T-helper 2 cell (primary cell): ENCODE measurements at regions not wholly inside any gene's neighbourhood (a gene's known extent, or its start where the extent isn't known, plus 50 kb on each side); places are given as distances from the start of the nearest gene placed in this dataset.
"Not testable (repeated sequence)": the region's sequence is repeated elsewhere in the genome, so short reads cannot be mapped to it uniquely, and the experiment has no call there.

Source experiments
- DNase-seq, 5 experiments: peaks; one replicate each; pipeline versions ENCODE4 v3.0.0 to v3.0.0-alpha.2; 2012 to 2022

- DNase-seq = no peak
These were observed 260.4 kb downstream of the DEPDC1B start for GRCh38 chr5:60439552-60439951.

GRCh38 chr5:60437308-60437707 lies 262.7 kb downstream of the DEPDC1B start:
- no peak for DNase-seq

GRCh38 chr5:60436518-60436917 lies 263.4 kb downstream of the DEPDC1B start:
- DNase-seq = no peak

- DNase-seq = no peak
These were observed 264.2 kb downstream of the DEPDC1B start for GRCh38 chr5:60435808-60436207.

- not testable (repeated sequence) for DNase-seq
These were observed 273.8 kb downstream of the DEPDC1B start for GRCh38 chr5:60426189-60426588.

- not testable (repeated sequence) for DNase-seq
These were observed 279.2 kb downstream of the DEPDC1B start for GRCh38 chr5:60420773-60421172.

- no peak for DNase-seq
These were observed 282.3 kb downstream of the DEPDC1B start for GRCh38 chr5:60417500-60418181.

GRCh38 chr5:60415443-60415842 lies 284.5 kb downstream of the DEPDC1B start:
- DNase-seq = no peak

GRCh38 chr5:60410427-60410826 lies 289.5 kb downstream of the DEPDC1B start:
- DNase-seq = no peak

- no peak for DNase-seq
These were observed 295.8 kb downstream of the DEPDC1B start for GRCh38 chr5:60404171-60404570.

- DNase-seq = no peak
These were observed 296.5 kb downstream of the DEPDC1B start for GRCh38 chr5:60403343-60404006.

GRCh38 chr5:60402161-60402785 lies 297.7 kb downstream of the DEPDC1B start:
- no peak for DNase-seq

GRCh38 chr5:60401526-60401925 lies 298.4 kb downstream of the DEPDC1B start:
- DNase-seq = no peak

- DNase-seq = no peak
These were observed 300.5 kb downstream of the DEPDC1B start for GRCh38 chr5:60399507-60399906.

- no peak for DNase-seq
These were observed 304.1 kb downstream of the DEPDC1B start for GRCh38 chr5:60395712-60396329.

- DNase-seq = no peak
These were observed 312.9 kb downstream of the DEPDC1B start for GRCh38 chr5:60387051-60387440.

- DNase-seq = no peak
These were observed 313.4 kb downstream of the DEPDC1B start for GRCh38 chr5:60386436-60387050.

- DNase-seq = no peak
These were observed 317.2 kb downstream of the DEPDC1B start for GRCh38 chr5:60382716-60383115.

GRCh38 chr5:60379907-60380306 lies 320.1 kb downstream of the DEPDC1B start:
- DNase-seq = no peak

GRCh38 chr5:60377826-60378225 lies 322.1 kb downstream of the DEPDC1B start:
- no peak for DNase-seq

- no peak for DNase-seq
These were observed 323.1 kb downstream of the DEPDC1B start for GRCh38 chr5:60376860-60377259.

- DNase-seq = no peak
These were observed 325.6 kb downstream of the DEPDC1B start for GRCh38 chr5:60374409-60374808.

GRCh38 chr5:60372786-60373185 lies 327.2 kb downstream of the DEPDC1B start:
- DNase-seq = no peak
